ENCODE measurements at regions not wholly inside any gene's neighbourhood (a gene's known extent, or its start where the extent isn't known, plus 50 kb on each side); places are given as distances from the start of the nearest gene placed in this dataset.

DNA sequence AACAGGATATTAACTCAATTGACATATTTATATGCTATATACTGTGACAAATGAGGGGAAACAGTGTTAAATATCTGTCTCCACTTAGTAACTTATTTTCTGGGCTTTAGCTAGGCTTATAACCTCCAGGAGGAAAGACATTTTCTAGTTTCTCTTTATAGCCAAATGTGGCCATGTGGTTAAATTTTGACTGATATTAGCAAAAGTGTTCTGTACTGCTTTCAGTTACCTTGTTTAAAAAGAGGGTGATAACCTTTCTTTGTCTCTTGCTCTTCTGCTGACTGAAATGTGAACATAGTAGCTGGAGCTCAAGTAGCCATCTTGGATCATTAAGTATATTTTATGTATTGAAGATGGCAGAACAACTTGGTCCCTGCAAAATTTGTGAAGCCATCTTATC, 253.7 kb downstream of the PDHA2 start:
- Histone ChIP-seq H3K27ac (no peak overlapping the region), H3K4me1 (no peaks in the 10 kb centered on the region), H3K36me3 (no peaks in the 10 kb centered on the region), H3K27me3 (no peaks in the 10 kb centered on the region), H3K9me3 (no peaks in the 10 kb centered on the region), H3K4me3 (no peak overlapping the region)
- TF ChIP-seq POLR2A (IDR thresholded peaks at IDR 0.05): no peak
- TF ChIP-seq, protein P1, sequence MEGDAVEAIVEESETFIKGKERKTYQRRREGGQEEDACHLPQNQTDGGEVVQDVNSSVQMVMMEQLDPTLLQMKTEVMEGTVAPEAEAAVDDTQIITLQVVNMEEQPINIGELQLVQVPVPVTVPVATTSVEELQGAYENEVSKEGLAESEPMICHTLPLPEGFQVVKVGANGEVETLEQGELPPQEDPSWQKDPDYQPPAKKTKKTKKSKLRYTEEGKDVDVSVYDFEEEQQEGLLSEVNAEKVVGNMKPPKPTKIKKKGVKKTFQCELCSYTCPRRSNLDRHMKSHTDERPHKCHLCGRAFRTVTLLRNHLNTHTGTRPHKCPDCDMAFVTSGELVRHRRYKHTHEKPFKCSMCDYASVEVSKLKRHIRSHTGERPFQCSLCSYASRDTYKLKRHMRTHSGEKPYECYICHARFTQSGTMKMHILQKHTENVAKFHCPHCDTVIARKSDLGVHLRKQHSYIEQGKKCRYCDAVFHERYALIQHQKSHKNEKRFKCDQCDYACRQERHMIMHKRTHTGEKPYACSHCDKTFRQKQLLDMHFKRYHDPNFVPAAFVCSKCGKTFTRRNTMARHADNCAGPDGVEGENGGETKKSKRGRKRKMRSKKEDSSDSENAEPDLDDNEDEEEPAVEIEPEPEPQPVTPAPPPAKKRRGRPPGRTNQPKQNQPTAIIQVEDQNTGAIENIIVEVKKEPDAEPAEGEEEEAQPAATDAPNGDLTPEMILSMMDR (IDR thresholded peaks at IDR 0.05): no peak
- DNase-seq: no peak
- intact Hi-C loops (cut with DNase I; ENCODE audit: low total_unique reads): no loop called here

DNA sequence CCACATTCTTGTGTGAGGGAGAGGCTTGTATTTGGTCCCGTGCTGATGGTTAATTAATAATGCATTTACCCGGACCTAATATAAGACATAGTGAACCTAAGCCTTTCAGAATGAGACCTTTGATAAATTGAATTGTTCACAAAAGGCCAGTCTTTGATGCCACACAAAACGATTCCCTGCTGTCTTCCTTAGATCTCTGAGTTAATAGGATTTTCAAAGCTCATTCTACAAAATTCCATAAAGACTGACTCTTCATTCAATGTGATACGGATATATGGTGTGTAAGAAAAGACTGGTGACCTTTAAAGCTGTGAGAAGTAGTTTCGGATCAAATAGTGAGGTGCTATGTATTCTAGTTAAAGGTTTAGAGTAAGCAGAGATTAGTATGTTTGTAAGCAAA, 254.3 kb downstream of the PDHA2 start:
- Histone ChIP-seq H3K4me1 (no peaks in the 10 kb centered on the region), H3K4me3 (no peak overlapping the region), H3K9me3 (no peaks in the 10 kb centered on the region), H3K27me3 (no peaks in the 10 kb centered on the region), H3K27ac (no peak overlapping the region), H3K36me3 (no peaks in the 10 kb centered on the region)
- TF ChIP-seq, protein P1 (IDR thresholded peaks at IDR 0.05): no peak
- TF ChIP-seq POLR2A (IDR thresholded peaks at IDR 0.05): no peak
- intact Hi-C loops (cut with DNase I; ENCODE audit: low total_unique reads): no loop called here
- DNase-seq: no peak

DNA sequence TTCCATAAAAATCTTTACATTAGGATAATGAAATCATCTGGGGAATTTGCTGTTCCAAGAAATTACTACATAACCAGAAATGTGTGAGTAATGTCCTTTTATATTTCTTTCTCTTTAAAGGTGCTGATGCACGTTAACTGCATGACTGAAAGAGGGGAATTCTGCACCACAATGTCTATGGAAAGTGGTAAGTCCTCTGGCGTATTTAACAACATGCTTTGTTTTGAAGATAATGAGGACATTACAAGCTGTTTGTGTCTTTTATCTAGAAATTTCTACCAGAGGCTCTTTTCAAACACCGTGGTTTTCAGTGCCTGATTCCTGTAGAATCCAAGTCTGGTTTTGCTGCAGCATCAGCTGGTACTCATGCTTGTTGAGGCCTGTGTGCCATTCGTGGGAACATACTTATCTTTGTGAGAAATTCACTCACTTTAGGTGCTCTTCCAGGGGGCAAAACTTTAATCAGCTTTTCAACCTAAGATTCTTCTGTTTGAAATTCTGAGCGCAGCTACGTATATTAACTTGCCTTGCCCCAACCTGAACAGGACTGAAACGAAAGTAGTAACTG, 257.2 kb downstream of the PDHA2 start:
- H3K36me3 ChIP-seq: no peaks in the 10 kb centered on the region
- H3K9me3 ChIP-seq: no peaks in the 10 kb centered on the region
- intact Hi-C loops (cut with DNase I; ENCODE audit: low total_unique reads): no loop called here
- no peak overlapping the region for H3K27ac ChIP-seq
- H3K4me3 ChIP-seq: no peak overlapping the region
- TF ChIP-seq, protein P1 (IDR thresholded peaks at IDR 0.05): no peak
- TF ChIP-seq POLR2A (IDR thresholded peaks at IDR 0.05): no peak
- no peaks in the 10 kb centered on the region for H3K4me1 ChIP-seq
- H3K27me3 ChIP-seq: no peaks in the 10 kb centered on the region
- no peak for DNase-seq

DNA sequence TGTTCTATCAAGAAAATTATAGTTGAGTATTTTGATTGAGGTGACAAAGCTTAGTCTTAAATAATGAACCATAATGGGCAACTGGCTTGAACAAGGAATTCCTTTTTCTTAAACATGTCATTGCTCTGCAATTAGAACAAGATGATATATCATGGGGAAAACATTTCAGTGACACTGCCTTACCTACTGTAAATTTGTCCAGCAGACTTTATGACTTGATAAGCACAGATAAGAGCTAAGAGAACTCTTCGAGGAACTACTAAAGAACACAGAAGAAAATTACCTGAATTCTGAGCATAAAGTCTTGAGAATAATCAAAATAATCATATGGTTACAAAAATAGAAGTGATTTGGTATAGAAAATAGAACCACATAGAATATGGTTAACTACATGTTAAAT, 257.8 kb downstream of the PDHA2 start:
- Histone ChIP-seq H3K4me3 (no peak overlapping the region), H3K27ac (no peak overlapping the region), H3K27me3 (no peaks in the 10 kb centered on the region), H3K9me3 (no peaks in the 10 kb centered on the region), H3K4me1 (no peaks in the 10 kb centered on the region), H3K36me3 (no peaks in the 10 kb centered on the region)
- DNase-seq: no peak
- no peak for TF ChIP-seq POLR2A (IDR thresholded peaks at IDR 0.05)
- TF ChIP-seq, protein P1 (IDR thresholded peaks at IDR 0.05): no peak
- intact Hi-C loops (cut with DNase I; ENCODE audit: low total_unique reads): no loop called here

DNA sequence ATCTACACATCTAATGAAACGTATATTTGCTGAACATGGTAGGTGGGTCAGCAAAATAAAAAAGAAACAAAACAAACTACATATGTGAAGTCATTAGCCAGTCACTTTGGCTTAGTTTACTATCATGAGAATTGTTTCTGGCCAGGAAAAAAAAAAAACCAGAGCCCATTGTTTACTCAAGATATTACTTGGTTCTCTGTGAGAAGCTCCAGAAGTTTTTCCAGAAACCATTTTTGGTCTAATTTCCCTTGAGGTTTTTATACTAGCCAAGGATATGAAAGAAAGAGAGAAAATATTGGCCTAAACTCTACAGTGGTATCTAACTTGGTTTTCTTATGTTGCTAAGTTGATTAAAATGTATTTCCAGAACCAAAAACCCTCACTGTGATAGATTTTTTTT, 259.1 kb downstream of the PDHA2 start:
- no peak for TF ChIP-seq POLR2A (IDR thresholded peaks at IDR 0.05)
- TF ChIP-seq, protein P1 (IDR thresholded peaks at IDR 0.05): no peak
- H3K27ac ChIP-seq: no peak overlapping the region
- intact Hi-C loops (cut with DNase I; ENCODE audit: low total_unique reads): no loop called here
- no peaks in the 10 kb centered on the region for H3K4me1 ChIP-seq
- no peaks in the 10 kb centered on the region for H3K27me3 ChIP-seq
- DNase-seq: no peak
- no peaks in the 10 kb centered on the region for H3K9me3 ChIP-seq
- no peaks in the 10 kb centered on the region for H3K36me3 ChIP-seq
- no peak overlapping the region for H3K4me3 ChIP-seq
